Neural cell (in vitro differentiated cells): ENCODE measurements at regions not wholly inside any gene's neighbourhood (a gene's known extent, or its start where the extent isn't known, plus 50 kb on each side); places are given as distances from the start of the nearest gene placed in this dataset.

Experiments
- H2AFZ ChIP-seq: fragments of 200-600, 300-800 bp; sonication (generic), shearing (Covaris generic); 2 replicates; pipeline ENCODE4 v1.6.0; 2014; ENCODE audit warnings: low read depth, mild to moderate bottlenecking, antibody characterized with exemption, low read length, moderate library complexity
- H3F3A ChIP-seq: fragments of 200-600 bp; shearing (Covaris generic); 2 replicates; pipeline ENCODE4 v1.6.1; 2016; ENCODE audit warnings: mild to moderate bottlenecking, moderate library complexity, mixed read lengths, antibody characterized with exemption, low read length; ENCODE audit not compliant: insufficient read depth, poor library complexity, severe bottlenecking
- H3K27ac ChIP-seq: fragments of 200-600, 300-800 bp; sonication (generic), shearing (Covaris generic); 2 replicates; pipeline ENCODE4 v1.5.1; 2014; ENCODE audit warnings: mild to moderate bottlenecking, low read length, moderate library complexity
- H3K27me3 ChIP-seq: fragments of 300-800, 200-600 bp; sonication (generic), shearing (Covaris generic); 2 replicates; pipeline ENCODE4 v1.6.0; 2014; ENCODE audit warnings: mild to moderate bottlenecking, low read depth, low read length, moderate library complexity; ENCODE audit not compliant: insufficient read depth
- H3K36me3 ChIP-seq: fragments of 300-800, 200-600 bp; sonication (generic), shearing (Covaris generic); 2 replicates; pipeline ENCODE4 v1.5.1; 2014; ENCODE audit warnings: mild to moderate bottlenecking, antibody characterized with exemption, low read length, moderate library complexity; ENCODE audit not compliant: insufficient read depth
- H3K4me2 ChIP-seq: fragments of 300-800, 200-600 bp; sonication (generic), shearing (Covaris generic); 2 replicates; pipeline ENCODE4 v1.6.0; 2014; ENCODE audit warnings: mild to moderate bottlenecking, low read length
- H3K4me3 ChIP-seq: fragments of 300-800, 200-600 bp; sonication (generic), shearing (Covaris generic); 2 replicates; pipeline ENCODE4 v1.5.1; 2014; ENCODE audit warnings: mild to moderate bottlenecking, low read length, moderate library complexity
- H3K79me2 ChIP-seq: fragments of 200-600 bp; shearing (Covaris generic); replicated peaks from 2 replicates; pipeline ENCODE4 v1.6.0; 2014; ENCODE audit warnings: mild to moderate bottlenecking, low read length, moderate library complexity; ENCODE audit not compliant: insufficient read depth
- H3K9ac ChIP-seq: fragments of 300-800, 200-600 bp; sonication (generic), shearing (Covaris generic); 2 replicates; pipeline ENCODE4 v1.6.1; 2016; ENCODE audit warnings: mild to moderate bottlenecking, low read length, mixed read lengths
- H3K9me2 ChIP-seq: fragments of 200-600 bp; shearing (Covaris generic); 2 replicates; pipeline ENCODE4 v1.6.1; 2016; ENCODE audit warnings: mild to moderate bottlenecking, low read length, mixed read lengths; ENCODE audit not compliant: insufficient read depth
- H3K9me3 ChIP-seq: fragments of 200-600, 300-800 bp; sonication (generic), shearing (Covaris generic); 2 replicates; pipeline ENCODE4 v1.6.1; 2016; ENCODE audit warnings: mild to moderate bottlenecking, mixed run types, low read length, moderate library complexity, mixed read lengths
- H4K20me1 ChIP-seq: fragments of 200-600 bp; shearing (Covaris generic); 2 replicates; pipeline ENCODE4 v1.6.1; 2016; ENCODE audit warnings: mild to moderate bottlenecking, mixed run types; ENCODE audit not compliant: insufficient read depth
- EP300 ChIP-seq: fragments of 450-650 bp; conservative IDR thresholded peaks from 2 replicates; pipeline ENCODE4 v1.6.1; 2014; ENCODE audit warnings: antibody characterized with exemption, mild to moderate bottlenecking, moderate library complexity; ENCODE audit not compliant: poor library complexity, severe bottlenecking
- EZH2 ChIP-seq: fragments of 200-600, 300-800 bp; shearing (Covaris generic), sonication (generic); IDR thresholded peaks from 2 replicates; pipeline ENCODE4 v1.6.1; 2014; ENCODE audit warnings: antibody characterized with exemption, low read length, borderline replicate concordance, mild to moderate bottlenecking; ENCODE audit not compliant: insufficient read depth, poor library complexity, severe bottlenecking
- MXI1 ChIP-seq: fragments of 450-650 bp; conservative IDR thresholded peaks from 2 replicates; pipeline ENCODE4 v1.6.1; 2014; ENCODE audit warnings: antibody characterized with exemption, mild to moderate bottlenecking; ENCODE audit not compliant: poor library complexity, severe bottlenecking
- POLR2AphosphoS5 ChIP-seq: IDR thresholded peaks from 2 replicates; pipeline ENCODE4 v1.6.1; 2012
- RAD21 ChIP-seq: fragments of 450-650 bp; conservative IDR thresholded peaks from 2 replicates; pipeline ENCODE4 v1.6.1; 2014; ENCODE audit warnings: antibody characterized with exemption, mild to moderate bottlenecking, moderate library complexity
- SMC3 ChIP-seq: fragments of 450-650 bp; conservative IDR thresholded peaks from 2 replicates; pipeline ENCODE4 v1.6.1; 2014; ENCODE audit warnings: antibody characterized with exemption, mild to moderate bottlenecking, moderate library complexity; ENCODE audit not compliant: poor library complexity
- TAF1 ChIP-seq: IDR thresholded peaks from 2 replicates; pipeline ENCODE4 v1.6.1; 2012; ENCODE audit warnings: low read depth
- TF ChIP-seq, protein P1 (sequence below): IDR thresholded peaks from 2 replicates; pipeline ENCODE4 v1.6.1; 2012; ENCODE audit warnings: borderline replicate concordance
- TF ChIP-seq, protein P2 (sequence below): fragments of 450-650 bp; IDR thresholded peaks from 2 replicates; pipeline ENCODE4 v1.5.1; 2014; ENCODE audit warnings: antibody characterized with exemption, mild to moderate bottlenecking, moderate library complexity; ENCODE audit not compliant: poor library complexity, severe bottlenecking

DNA sequence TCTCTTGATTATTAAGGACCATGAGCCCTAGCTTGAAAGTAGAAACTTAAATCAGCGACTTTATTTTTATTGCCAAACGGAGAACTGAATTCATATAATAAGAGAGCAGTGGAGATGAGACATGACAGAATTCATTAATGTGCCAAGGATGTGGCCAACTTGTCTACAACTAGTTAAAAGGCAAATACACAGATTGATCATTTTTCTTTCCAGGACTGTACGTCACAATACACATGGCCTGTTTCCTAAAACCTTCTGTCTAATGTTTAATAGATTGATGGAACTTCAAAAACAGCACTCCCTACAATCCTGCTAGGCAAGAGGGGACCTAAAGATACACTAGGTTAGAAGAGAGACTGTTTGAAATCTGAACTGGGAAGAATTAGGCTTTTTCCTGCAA, 647.8 kb downstream of the SATB2 start:
- no peaks in the 10 kb centered on the region for H3K27me3 ChIP-seq
- H3K9me2 ChIP-seq = no peaks in the 10 kb centered on the region
- no peak overlapping the region for H3K4me3 ChIP-seq
- no peaks in the 10 kb centered on the region for H3F3A ChIP-seq
- H4K20me1 ChIP-seq = no peaks in the 10 kb centered on the region
- H3K9me3 ChIP-seq = no peaks in the 10 kb centered on the region
- no peaks in the 10 kb centered on the region for H3K79me2 ChIP-seq
- no peak overlapping the region for H3K9ac ChIP-seq
- H2AFZ ChIP-seq = no peak overlapping the region
- no peaks in the 10 kb centered on the region for H3K36me3 ChIP-seq
- no peak overlapping the region for H3K27ac ChIP-seq
- TF ChIP-seq, protein P1, sequence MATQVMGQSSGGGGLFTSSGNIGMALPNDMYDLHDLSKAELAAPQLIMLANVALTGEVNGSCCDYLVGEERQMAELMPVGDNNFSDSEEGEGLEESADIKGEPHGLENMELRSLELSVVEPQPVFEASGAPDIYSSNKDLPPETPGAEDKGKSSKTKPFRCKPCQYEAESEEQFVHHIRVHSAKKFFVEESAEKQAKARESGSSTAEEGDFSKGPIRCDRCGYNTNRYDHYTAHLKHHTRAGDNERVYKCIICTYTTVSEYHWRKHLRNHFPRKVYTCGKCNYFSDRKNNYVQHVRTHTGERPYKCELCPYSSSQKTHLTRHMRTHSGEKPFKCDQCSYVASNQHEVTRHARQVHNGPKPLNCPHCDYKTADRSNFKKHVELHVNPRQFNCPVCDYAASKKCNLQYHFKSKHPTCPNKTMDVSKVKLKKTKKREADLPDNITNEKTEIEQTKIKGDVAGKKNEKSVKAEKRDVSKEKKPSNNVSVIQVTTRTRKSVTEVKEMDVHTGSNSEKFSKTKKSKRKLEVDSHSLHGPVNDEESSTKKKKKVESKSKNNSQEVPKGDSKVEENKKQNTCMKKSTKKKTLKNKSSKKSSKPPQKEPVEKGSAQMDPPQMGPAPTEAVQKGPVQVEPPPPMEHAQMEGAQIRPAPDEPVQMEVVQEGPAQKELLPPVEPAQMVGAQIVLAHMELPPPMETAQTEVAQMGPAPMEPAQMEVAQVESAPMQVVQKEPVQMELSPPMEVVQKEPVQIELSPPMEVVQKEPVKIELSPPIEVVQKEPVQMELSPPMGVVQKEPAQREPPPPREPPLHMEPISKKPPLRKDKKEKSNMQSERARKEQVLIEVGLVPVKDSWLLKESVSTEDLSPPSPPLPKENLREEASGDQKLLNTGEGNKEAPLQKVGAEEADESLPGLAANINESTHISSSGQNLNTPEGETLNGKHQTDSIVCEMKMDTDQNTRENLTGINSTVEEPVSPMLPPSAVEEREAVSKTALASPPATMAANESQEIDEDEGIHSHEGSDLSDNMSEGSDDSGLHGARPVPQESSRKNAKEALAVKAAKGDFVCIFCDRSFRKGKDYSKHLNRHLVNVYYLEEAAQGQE = no peak
- TF ChIP-seq MXI1 (no peak), EZH2 (no peak), EP300 (no peak), RAD21 (no peak), TAF1 (no peak), SMC3 (no peak), POLR2AphosphoS5 (no peak)
- TF ChIP-seq, protein P2, sequence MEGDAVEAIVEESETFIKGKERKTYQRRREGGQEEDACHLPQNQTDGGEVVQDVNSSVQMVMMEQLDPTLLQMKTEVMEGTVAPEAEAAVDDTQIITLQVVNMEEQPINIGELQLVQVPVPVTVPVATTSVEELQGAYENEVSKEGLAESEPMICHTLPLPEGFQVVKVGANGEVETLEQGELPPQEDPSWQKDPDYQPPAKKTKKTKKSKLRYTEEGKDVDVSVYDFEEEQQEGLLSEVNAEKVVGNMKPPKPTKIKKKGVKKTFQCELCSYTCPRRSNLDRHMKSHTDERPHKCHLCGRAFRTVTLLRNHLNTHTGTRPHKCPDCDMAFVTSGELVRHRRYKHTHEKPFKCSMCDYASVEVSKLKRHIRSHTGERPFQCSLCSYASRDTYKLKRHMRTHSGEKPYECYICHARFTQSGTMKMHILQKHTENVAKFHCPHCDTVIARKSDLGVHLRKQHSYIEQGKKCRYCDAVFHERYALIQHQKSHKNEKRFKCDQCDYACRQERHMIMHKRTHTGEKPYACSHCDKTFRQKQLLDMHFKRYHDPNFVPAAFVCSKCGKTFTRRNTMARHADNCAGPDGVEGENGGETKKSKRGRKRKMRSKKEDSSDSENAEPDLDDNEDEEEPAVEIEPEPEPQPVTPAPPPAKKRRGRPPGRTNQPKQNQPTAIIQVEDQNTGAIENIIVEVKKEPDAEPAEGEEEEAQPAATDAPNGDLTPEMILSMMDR = no peak
- no peak overlapping the region for H3K4me2 ChIP-seq

DNA sequence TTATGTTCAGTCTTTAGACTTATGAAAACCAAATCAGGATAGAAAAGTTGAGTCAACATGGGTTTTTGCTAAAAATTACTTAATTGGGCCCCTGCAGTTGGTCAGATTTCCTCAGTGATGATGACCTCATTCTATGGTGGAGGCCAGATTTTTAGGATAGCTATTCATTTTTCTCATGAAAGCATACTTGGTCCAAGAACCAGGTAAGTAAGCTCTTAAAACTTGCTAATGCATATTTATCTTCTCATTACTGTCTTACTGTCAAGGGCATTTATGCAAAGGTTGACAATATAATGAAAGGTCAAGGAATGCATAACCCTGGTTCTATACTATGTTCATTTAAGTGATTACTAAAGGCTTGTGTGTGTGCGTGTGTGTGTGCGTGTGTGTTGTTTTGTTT, 650.6 kb downstream of the SATB2 start:
- Histone ChIP-seq H2AFZ (no peak overlapping the region), H3F3A (no peaks in the 10 kb centered on the region), H3K9me2 (no peaks in the 10 kb centered on the region), H3K36me3 (no peaks in the 10 kb centered on the region), H3K4me2 (no peak overlapping the region), H3K79me2 (no peaks in the 10 kb centered on the region), H4K20me1 (no peaks in the 10 kb centered on the region), H3K4me3 (no peak overlapping the region), H3K27ac (no peak overlapping the region), H3K9ac (no peak overlapping the region), H3K9me3 (no peaks in the 10 kb centered on the region), H3K27me3 (no peaks in the 10 kb centered on the region)
- TF ChIP-seq, protein P1 = no peak
- no peak for TF ChIP-seq POLR2AphosphoS5
- TF ChIP-seq EP300 = no peak
